Duodenal mucosa (tissue), 2 donors: ENCODE measurements at regions not wholly inside any gene's neighbourhood (a gene's known extent, or its start where the extent isn't known, plus 50 kb on each side); places are given as distances from the start of the nearest gene placed in this dataset.

Experiments
- H3K27ac ChIP-seq: one replicate; pipeline ENCODE4 v1.7.0; 2013; ENCODE audit warnings: low read depth, low read length
- H3K27me3 ChIP-seq, 2 donors: one replicate each; pipeline ENCODE4 v1.7.0; 2013; ENCODE audit warnings: low read length in 2 of 2, control low read depth in 1 of 2; ENCODE audit not compliant: insufficient read depth in 2 of 2, control insufficient read depth in 1 of 2
- H3K36me3 ChIP-seq, 2 donors: one replicate each; pipeline ENCODE4 v1.7.0; 2013; ENCODE audit warnings: low read length in 2 of 2, control low read depth in 1 of 2; ENCODE audit not compliant: insufficient read depth in 2 of 2, control insufficient read depth in 1 of 2
- H3K4me1 ChIP-seq, 2 donors: one replicate each; pipeline ENCODE4 v1.7.0; 2013; ENCODE audit warnings: low read length in 2 of 2, control low read depth in 1 of 2; ENCODE audit not compliant: insufficient read depth in 2 of 2, control insufficient read depth in 1 of 2
- H3K4me3 ChIP-seq, 2 donors: one replicate each; pipeline ENCODE4 v1.7.0; 2013; ENCODE audit warnings: low read length in 2 of 2, low read depth in 1 of 2
- H3K9ac ChIP-seq, 2 donors: one replicate each; pipeline ENCODE4 v1.7.0; 2013; ENCODE audit warnings: low read length in 2 of 2, low read depth in 1 of 2
- H3K9me3 ChIP-seq, 2 donors: one replicate each; pipeline ENCODE4 v1.7.0; 2013; ENCODE audit warnings: low read length in 2 of 2, control low read depth in 1 of 2; ENCODE audit not compliant: control insufficient read depth in 1 of 2

DNA sequence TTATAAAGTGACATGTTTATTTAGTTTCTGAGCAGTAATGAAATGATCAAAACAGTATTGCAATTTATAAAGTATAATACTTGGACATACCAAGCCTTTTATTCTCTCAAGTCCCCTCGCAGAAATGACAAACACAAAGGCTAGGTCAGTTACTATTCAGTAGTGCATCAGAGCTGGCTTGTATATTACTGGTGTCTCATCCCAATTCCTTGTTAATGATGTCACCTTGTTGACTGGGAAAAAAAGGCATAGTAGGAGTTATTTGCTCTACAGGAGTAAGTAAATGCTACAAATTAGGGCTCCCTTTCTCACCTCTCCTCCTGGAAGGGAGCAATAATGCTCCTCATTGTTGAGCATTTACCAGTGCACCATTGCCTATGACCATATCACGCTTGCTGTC is 317.6 kb downstream of the CHL1 start:
- Histone ChIP-seq H3K9ac (no peak overlapping the region), H3K4me3 (no peak overlapping the region), H3K36me3 (no peaks in the 10 kb centered on the region), H3K9me3 (no peaks in the 10 kb centered on the region), H3K4me1 (no peaks in the 10 kb centered on the region), H3K27me3 (no peaks in the 10 kb centered on the region), H3K27ac (no peak overlapping the region)

DNA sequence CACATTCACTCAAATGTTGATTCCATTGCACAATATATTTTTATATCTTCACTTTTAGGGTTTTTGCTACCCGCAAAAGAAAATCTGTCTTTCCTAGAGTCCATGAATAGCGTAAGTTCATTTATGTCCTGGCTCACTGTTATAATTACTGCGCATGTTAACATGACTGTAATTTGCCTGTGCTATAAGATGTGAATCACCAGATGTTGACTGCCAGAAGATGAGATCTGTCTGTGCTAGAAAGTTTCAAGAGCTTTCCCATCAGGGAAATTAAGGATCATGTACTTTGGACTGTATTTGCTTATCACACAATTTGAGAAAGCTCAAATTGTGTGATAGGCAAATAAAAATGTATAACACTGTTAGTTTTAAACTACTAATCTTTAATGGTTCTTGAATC is 322.5 kb downstream of the CHL1 start:
- H3K9me3 ChIP-seq: no peaks in the 10 kb centered on the region
- H3K36me3 ChIP-seq: no peaks in the 10 kb centered on the region
- no peaks in the 10 kb centered on the region for H3K4me1 ChIP-seq
- no peaks in the 10 kb centered on the region for H3K27me3 ChIP-seq
- H3K4me3 ChIP-seq: no peak overlapping the region
- no peak overlapping the region for H3K27ac ChIP-seq
- H3K9ac ChIP-seq: no peak overlapping the region

DNA sequence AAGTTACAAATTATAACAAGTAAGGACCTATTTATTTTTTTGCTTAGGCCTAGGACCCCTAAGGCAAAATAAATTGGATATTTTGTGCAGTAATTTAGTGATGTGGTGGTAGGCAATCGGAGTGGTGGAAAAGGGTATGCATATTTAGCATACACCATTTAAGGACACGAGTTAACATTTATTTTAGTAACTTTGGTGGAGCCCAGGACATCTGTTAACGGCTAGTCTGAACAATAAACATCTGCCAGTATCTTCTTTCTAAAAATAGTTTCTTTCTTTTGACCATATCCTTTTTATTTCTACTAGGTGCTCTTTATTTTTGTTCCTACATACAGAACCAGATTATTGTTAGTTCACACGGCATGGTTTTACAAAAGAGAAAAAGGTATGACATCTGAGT is 326.3 kb downstream of the CHL1 start:
- H3K9me3 ChIP-seq: no peaks in the 10 kb centered on the region
- H3K9ac ChIP-seq: no peak overlapping the region
- no peaks in the 10 kb centered on the region for H3K4me1 ChIP-seq
- H3K27me3 ChIP-seq: no peaks in the 10 kb centered on the region
- no peak overlapping the region for H3K4me3 ChIP-seq
- H3K36me3 ChIP-seq: no peaks in the 10 kb centered on the region
- no peak overlapping the region for H3K27ac ChIP-seq

DNA sequence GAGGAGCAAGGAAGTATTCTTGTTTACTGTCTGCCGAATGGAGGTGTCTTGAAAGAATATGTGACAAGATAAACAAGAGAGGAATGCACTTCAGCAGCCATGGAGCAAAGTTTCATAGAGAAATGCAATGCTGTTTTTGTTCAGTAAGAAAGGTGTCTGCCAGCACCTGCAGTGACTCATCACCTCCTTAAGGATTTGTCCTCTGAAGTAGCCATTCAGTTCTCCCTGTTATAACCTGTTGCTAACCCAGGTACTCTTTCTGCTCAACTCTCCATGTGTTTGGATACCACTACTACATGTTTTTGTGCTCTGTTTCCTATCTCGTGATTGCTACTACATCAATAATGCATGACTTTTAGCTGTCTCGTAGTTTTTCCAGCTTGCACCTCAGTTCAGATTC is 328.9 kb downstream of the CHL1 start:
- Histone ChIP-seq H3K27ac (no peak overlapping the region), H3K27me3 (no peaks in the 10 kb centered on the region), H3K4me1 (no peaks in the 10 kb centered on the region), H3K4me3 (no peak overlapping the region), H3K36me3 (no peaks in the 10 kb centered on the region), H3K9ac (no peak overlapping the region), H3K9me3 (no peaks in the 10 kb centered on the region)

DNA sequence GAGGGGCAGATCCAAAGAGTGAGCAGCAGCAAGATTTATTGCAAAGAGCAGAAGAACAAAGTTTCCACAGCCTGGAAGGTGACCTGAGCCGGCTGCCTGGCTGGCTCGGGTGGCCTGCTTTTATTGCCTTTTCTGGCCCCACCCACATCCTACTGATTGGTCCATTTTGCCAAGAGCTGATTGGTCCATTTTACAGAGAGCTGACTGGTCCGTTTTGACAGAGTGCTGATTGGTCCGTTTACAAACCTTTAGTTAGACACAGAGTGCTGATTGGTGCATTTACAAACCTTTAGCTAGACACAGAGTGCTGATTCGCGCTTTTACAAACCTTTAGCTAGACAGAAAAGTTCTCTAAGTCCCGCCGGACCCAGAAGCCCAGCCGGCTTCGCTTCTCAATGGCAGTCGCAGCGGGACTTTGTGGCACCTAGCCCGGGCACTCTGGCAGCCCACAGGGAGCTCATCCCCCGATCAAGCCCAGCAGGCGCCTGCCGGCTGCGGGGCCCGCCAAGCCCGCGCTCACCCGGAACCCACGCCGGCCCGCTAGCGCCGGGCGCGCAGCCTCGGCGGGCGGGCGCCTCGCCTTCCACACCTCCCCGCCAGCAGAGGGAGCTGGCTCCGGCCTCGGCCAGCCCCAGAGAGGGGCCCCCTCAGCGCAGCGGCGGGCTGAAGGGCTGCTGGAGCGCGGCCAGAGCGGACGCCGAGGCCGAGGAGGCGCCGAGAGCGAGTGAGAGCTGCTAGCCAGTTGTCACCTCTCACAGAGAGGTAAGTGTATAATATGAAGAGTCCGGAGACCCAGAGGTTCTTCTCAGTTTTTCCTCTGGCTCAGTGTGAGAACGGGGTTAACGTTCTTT is 339.2 kb downstream of the CHL1 start:
- H3K9me3 ChIP-seq: peaks cover 6 to 12% of the 10 kb centered on the region in 2 donors
- H3K4me1 ChIP-seq: no peaks in the 10 kb centered on the region
- H3K4me3 ChIP-seq: peak overlapping the region in 1 of 2 donors; percentile 7
- H3K9ac ChIP-seq: no peak overlapping the region
- no peaks in the 10 kb centered on the region for H3K36me3 ChIP-seq
- H3K27ac ChIP-seq: no peak overlapping the region
- no peaks in the 10 kb centered on the region for H3K27me3 ChIP-seq

DNA sequence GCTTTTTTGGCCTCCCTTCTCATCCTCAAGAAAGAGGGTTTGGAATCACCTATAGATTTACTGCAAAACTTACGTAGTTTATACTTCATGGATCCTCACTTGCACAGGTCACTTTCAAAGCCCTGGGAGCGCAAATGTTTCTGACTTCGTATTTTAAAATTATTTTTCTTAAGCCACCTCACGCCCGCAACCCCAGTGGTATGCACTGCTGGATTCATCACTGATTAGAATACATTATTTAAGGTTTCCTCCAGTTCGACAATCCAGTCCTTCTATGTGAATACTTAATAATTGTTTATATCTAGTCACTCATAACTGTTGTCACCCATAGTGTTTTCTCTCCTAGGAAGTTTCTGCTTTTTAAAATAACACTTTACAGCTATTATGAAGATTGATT is 339.9 kb downstream of the CHL1 start:
- H3K4me1 ChIP-seq: no peaks in the 10 kb centered on the region
- H3K27me3 ChIP-seq: no peaks in the 10 kb centered on the region
- no peaks in the 10 kb centered on the region for H3K36me3 ChIP-seq
- H3K4me3 ChIP-seq: peak overlapping the region in 1 of 2 donors; percentile 7
- H3K9ac ChIP-seq: no peak overlapping the region
- H3K27ac ChIP-seq: no peak overlapping the region
- H3K9me3 ChIP-seq: peaks cover 6 to 12% of the 10 kb centered on the region in 2 donors

DNA sequence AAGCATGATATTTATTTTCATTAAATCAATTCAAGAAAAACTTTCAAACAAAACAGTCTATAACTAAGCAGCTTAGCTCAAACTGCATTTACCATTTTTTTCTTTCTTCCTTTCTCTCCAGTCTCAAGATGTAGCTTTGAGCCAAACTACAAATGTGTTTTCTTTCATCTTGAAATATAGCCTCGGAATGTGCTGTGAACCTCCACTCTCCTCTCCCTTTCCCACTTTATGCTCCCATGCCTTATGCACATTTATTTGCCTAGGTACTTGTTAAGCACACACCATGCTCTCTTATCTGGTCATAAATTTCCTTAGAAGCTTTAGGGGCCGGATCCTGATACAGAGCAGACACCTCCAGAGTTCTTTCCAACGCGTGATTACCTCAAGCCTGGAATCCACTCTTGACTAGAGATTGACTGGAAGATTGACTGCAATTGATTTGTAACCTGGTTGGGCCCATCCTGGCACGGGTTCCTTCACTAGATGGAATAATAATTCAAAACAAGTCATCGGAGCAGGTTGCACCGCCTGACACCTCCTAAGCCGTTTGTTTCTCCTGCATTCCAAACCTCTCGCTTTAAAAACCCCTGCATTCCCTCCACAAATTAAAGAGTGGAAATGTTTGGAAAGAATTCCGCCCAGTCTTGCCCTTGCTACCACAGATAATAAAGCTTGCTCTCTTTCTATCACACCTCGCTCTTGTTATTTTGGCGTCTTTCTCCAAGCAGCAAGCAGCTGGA is 344.7 kb downstream of the CHL1 start:
- no peak overlapping the region for H3K9ac ChIP-seq
- no peaks in the 10 kb centered on the region for H3K4me1 ChIP-seq
- H3K27me3 ChIP-seq: no peaks in the 10 kb centered on the region
- H3K27ac ChIP-seq: no peak overlapping the region
- no peak overlapping the region for H3K4me3 ChIP-seq
- H3K9me3 ChIP-seq: no peaks in the 10 kb centered on the region
- no peaks in the 10 kb centered on the region for H3K36me3 ChIP-seq

DNA sequence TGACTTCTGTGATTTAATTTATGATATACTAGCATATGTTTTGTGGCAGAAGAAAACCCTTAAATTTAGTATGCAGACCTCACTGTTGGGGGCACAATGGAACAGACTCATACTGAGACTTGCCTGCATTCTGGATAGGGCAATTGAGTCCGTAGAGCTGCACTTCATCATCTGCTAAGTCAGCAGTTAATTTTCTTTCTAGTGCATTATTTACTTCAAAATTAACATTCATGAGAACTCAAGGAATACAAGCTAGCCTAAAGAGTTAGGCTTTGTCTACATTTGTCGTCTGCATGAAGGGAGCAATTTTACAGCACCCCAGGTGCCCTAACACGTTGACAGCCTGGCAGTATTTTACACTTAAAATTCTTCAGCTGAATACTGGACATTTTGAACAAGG is 345.5 kb downstream of the CHL1 start:
- no peak overlapping the region for H3K4me3 ChIP-seq
- no peaks in the 10 kb centered on the region for H3K36me3 ChIP-seq
- H3K4me1 ChIP-seq: no peaks in the 10 kb centered on the region
- no peaks in the 10 kb centered on the region for H3K27me3 ChIP-seq
- no peaks in the 10 kb centered on the region for H3K9me3 ChIP-seq
- no peak overlapping the region for H3K9ac ChIP-seq
- H3K27ac ChIP-seq: no peak overlapping the region

DNA sequence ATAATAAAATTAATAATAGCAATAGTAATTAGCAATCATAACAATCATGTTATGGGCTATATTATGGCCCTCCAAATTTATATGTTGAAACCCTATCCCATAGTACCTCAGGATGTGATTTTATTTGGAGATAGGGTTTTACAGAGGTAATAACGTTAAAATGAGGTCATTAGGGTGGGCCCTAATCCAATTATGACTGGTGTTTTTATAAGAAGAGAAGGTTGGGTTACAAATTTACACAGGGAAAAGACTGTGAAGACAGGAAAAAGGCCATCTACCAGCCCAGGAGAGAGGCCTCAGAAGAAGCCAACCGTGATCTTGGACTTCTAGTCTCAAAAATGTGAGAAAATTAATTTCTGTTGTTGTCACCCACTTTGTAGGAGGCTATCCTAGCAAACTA is 353.1 kb downstream of the CHL1 start:
- Histone ChIP-seq H3K36me3 (no peaks in the 10 kb centered on the region), H3K27ac (no peak overlapping the region), H3K27me3 (no peaks in the 10 kb centered on the region)

DNA sequence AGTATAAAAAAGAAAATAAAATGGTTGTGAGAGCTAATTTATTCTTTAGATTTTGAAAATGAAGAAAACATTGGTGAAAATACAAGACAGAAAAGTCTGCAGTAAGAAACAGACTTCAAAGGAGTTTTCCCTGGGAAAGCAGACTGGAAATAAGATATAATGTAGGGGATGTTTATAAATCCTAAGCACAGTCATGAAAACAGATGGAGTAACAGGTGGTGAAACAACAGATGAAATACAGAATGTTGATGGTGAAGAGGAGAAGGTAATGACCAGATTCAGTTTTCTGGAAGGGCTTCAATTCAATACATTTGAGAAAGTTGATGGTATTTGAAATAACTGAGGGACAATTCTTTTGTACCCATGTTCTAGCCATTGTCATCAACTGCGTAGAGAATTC is 353.9 kb downstream of the CHL1 start:
- Histone ChIP-seq H3K9ac (no peak overlapping the region), H3K27ac (no peak overlapping the region), H3K4me3 (no peak overlapping the region), H3K9me3 (peaks cover 0 to 5% of the 10 kb centered on the region in 2 donors), H3K36me3 (no peaks in the 10 kb centered on the region), H3K27me3 (no peaks in the 10 kb centered on the region), H3K4me1 (no peaks in the 10 kb centered on the region)

More for the DNA sequence above, 353.1 kb downstream of the CHL1 start:
- Histone ChIP-seq H3K9me3 (peaks cover 0 to 2% of the 10 kb centered on the region in 2 donors), H3K9ac (no peak overlapping the region), H3K4me1 (no peaks in the 10 kb centered on the region), H3K4me3 (no peak overlapping the region)
